ENCODE measurements at regions not wholly inside any gene's neighbourhood (a gene's known extent, or its start where the extent isn't known, plus 50 kb on each side); places are given as distances from the start of the nearest gene placed in this dataset.

DNA sequence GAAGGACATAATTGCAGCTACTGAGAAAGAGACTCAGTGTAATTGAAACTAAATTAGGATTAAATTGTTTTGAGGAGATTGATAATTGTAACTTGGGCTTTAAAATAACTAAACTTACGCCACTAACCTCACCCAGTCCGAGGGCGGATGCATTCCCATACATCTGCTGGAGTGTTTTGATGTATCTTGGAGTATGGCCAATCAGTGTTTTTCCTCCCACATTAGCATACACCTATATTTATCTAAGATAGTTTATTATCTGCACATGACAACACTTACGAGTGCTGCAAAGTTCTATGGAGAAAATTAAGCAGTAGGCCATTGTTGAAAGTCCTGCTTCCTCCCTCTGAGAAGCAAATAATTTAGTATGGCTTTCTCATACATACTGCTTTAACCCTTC lies 184.7 kb upstream of the PLEKHG7 start:
- no peak for TF ChIP-seq TAF1 (IDR thresholded peaks at IDR 0.05; ENCODE audit: borderline replicate concordance, low read depth, low read length)
- TF ChIP-seq POLR2AphosphoS5 (IDR thresholded peaks at IDR 0.05; ENCODE audit: low read depth, low read length) = no peak
